ENCODE measurements at regions not wholly inside any gene's neighbourhood (a gene's known extent, or its start where the extent isn't known, plus 50 kb on each side); places are given as distances from the start of the nearest gene placed in this dataset.

GRCh38 chr16:60882816-60883215 lies 1153.4 kb downstream of the CDH8 start:
- H3K27me3 ChIP-seq: no peaks in the 10 kb centered on the region
- H3K4me3 ChIP-seq: no peak overlapping the region
- intact Hi-C loops (cut with DNase I; ENCODE audit: low total_unique reads) (no loop called here), in situ Hi-C loops (cut with MboI; ENCODE audit: low sequenced_read_pairs in 4 of 4) (no loop called here)
- no peaks in the 10 kb centered on the region for H3K9me3 ChIP-seq
- no peaks in the 10 kb centered on the region for H3K4me1 ChIP-seq
- ATAC-seq (no peak), DNase-seq (no peak)
- no peaks in the 10 kb centered on the region for H3K36me3 ChIP-seq
- H3K27ac ChIP-seq: no peak overlapping the region
- no peak for TF ChIP-seq POLR2A (IDR thresholded peaks at IDR 0.05)
- TF ChIP-seq, protein P1, sequence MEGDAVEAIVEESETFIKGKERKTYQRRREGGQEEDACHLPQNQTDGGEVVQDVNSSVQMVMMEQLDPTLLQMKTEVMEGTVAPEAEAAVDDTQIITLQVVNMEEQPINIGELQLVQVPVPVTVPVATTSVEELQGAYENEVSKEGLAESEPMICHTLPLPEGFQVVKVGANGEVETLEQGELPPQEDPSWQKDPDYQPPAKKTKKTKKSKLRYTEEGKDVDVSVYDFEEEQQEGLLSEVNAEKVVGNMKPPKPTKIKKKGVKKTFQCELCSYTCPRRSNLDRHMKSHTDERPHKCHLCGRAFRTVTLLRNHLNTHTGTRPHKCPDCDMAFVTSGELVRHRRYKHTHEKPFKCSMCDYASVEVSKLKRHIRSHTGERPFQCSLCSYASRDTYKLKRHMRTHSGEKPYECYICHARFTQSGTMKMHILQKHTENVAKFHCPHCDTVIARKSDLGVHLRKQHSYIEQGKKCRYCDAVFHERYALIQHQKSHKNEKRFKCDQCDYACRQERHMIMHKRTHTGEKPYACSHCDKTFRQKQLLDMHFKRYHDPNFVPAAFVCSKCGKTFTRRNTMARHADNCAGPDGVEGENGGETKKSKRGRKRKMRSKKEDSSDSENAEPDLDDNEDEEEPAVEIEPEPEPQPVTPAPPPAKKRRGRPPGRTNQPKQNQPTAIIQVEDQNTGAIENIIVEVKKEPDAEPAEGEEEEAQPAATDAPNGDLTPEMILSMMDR (IDR thresholded peaks at IDR 0.05 in 4 of 5, conservative IDR thresholded peaks at IDR 0.05 in 1 of 5): no peak

DNA sequence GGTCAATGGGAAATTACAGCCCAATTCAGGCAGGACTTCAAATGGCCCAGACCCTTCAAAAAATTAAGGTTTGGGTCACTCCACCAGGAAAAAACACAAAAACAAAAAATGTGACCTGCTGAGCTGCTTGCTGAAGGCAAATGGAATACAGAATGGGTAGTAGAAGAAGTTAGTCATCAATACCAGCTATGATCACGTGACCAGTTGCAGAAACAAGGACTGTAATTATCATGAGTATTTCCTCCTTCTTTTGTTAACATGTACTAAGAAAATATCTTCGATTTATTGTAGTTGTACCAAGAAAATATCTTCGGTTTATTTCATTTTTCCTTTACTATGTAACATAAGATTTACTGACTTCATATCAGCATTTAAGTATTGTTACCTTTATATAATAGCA lies 1183.6 kb downstream of the CDH8 start:
- H3K9me3 ChIP-seq: no peaks in the 10 kb centered on the region
- no peaks in the 10 kb centered on the region for H3K27me3 ChIP-seq
- no peak overlapping the region for H3K27ac ChIP-seq
- in situ Hi-C loops (cut with MboI; ENCODE audit: low sequenced_read_pairs in 4 of 4) (no loop called here), intact Hi-C loops (cut with DNase I; ENCODE audit: low total_unique reads) (no loop called here)
- ATAC-seq (no peak), DNase-seq (no peak)
- H3K4me1 ChIP-seq: no peaks in the 10 kb centered on the region
- no peaks in the 10 kb centered on the region for H3K36me3 ChIP-seq
- H3K4me3 ChIP-seq: no peak overlapping the region
- TF ChIP-seq, protein P1 (IDR thresholded peaks at IDR 0.05 in 4 of 5, conservative IDR thresholded peaks at IDR 0.05 in 1 of 5): no peak
- TF ChIP-seq POLR2A (IDR thresholded peaks at IDR 0.05): no peak

DNA sequence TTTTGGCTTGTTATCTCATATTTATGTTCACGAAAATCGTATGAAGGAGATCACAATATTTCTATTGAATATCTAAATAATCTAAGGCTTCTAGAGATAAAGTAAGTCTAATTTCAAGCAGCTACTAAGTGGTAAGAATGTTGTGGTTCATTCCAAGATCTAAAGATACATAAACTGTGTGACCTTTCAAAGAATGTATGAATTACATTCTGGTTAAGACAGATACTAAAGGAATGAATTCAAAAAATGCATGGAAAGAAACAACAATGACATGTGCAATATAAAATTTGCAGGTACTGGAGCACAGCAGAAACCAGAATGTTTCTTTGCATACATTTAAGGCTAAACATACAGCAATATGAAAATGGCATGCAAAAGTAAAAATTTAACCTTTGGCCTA lies 1214.6 kb downstream of the CDH8 start:
- Histone ChIP-seq H3K27me3 (no peaks in the 10 kb centered on the region), H3K9me3 (no peaks in the 10 kb centered on the region), H3K36me3 (no peaks in the 10 kb centered on the region), H3K4me3 (no peak overlapping the region), H3K4me1 (no peaks in the 10 kb centered on the region), H3K27ac (no peak overlapping the region)
- no peak for ATAC-seq
- in situ Hi-C loops (cut with MboI; ENCODE audit: low sequenced_read_pairs in 4 of 4): loop anchor here in 1 of 4 donors (25.0 kb wide), 1 partner anchor 109 kb away; no protein-coding TSS in a partner anchor
- no peak for DNase-seq
- TF ChIP-seq, protein P1 (IDR thresholded peaks at IDR 0.05 in 4 of 5, conservative IDR thresholded peaks at IDR 0.05 in 1 of 5): no peak
- TF ChIP-seq POLR2A (IDR thresholded peaks at IDR 0.05): no peak
- intact Hi-C loops (cut with DNase I; ENCODE audit: low total_unique reads): no loop called here

- no peaks in the 10 kb centered on the region for H3K9me3 ChIP-seq
- DNase-seq (no peak), ATAC-seq (no peak)
- H3K4me3 ChIP-seq: no peak overlapping the region
- H3K27ac ChIP-seq: no peak overlapping the region
- TF ChIP-seq POLR2A (IDR thresholded peaks at IDR 0.05): no peak
- TF ChIP-seq, protein P1 (IDR thresholded peaks at IDR 0.05 in 4 of 5, conservative IDR thresholded peaks at IDR 0.05 in 1 of 5): no peak
- in situ Hi-C loops (cut with MboI; ENCODE audit: low sequenced_read_pairs in 4 of 4) (loop anchor here in 1 of 4 donors (25.0 kb wide), 1 partner anchor 108 kb away; no protein-coding TSS in a partner anchor), intact Hi-C loops (cut with DNase I; ENCODE audit: low total_unique reads) (no loop called here)
- H3K27me3 ChIP-seq: no peaks in the 10 kb centered on the region
- no peaks in the 10 kb centered on the region for H3K4me1 ChIP-seq
- no peaks in the 10 kb centered on the region for H3K36me3 ChIP-seq
Observed at GRCh38 chr16:60820361-60820760, 1215.9 kb downstream of the CDH8 start.

DNA sequence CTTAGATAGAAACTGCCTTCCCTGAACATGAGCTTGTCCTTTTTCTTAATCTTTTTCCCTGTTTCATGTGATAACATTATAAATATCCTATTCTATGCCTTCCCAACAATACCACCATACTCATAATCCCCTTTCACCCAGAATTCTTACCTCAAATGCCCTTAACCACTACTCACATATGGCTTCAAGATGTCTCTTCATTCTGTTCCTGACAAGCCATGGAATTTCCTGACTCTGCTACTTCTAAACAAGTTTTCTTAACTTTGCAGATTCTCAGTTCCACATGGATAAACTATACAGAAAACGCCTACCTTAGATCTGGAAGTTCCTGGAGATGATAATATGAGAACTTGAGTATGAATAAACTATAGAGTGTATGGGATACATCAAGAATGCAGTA lies 1217.8 kb downstream of the CDH8 start:
- no peak overlapping the region for H3K4me3 ChIP-seq
- no peak for DNase-seq

More for the DNA sequence above, 1217.8 kb downstream of the CDH8 start:
- H3K4me1 ChIP-seq: no peaks in the 10 kb centered on the region
- no peaks in the 10 kb centered on the region for H3K9me3 ChIP-seq
- intact Hi-C loops (cut with DNase I; ENCODE audit: low total_unique reads): no loop called here
- no peak overlapping the region for H3K27ac ChIP-seq
- in situ Hi-C loops (cut with MboI; ENCODE audit: low sequenced_read_pairs in 4 of 4): loop anchor here in 1 of 4 donors (25.0 kb wide), 1 partner anchor 106 kb away; no protein-coding TSS in a partner anchor
- H3K27me3 ChIP-seq: no peaks in the 10 kb centered on the region
- TF ChIP-seq POLR2A (IDR thresholded peaks at IDR 0.05): no peak
- TF ChIP-seq, protein P1 (IDR thresholded peaks at IDR 0.05 in 4 of 5, conservative IDR thresholded peaks at IDR 0.05 in 1 of 5): no peak
- ATAC-seq: no peak
- no peaks in the 10 kb centered on the region for H3K36me3 ChIP-seq
